ENCODE measurements at regions not wholly inside any gene's neighbourhood (a gene's known extent, or its start where the extent isn't known, plus 50 kb on each side); places are given as distances from the start of the nearest gene placed in this dataset.

GRCh38 chr2:3098231-3098630 lies 279.4 kb downstream of the EIPR1 start:
- Histone ChIP-seq H3K4me1 (ENCODE audit: low read length) (no peaks in the 10 kb centered on the region), H3K9ac (ENCODE audit: low read length) (no peak overlapping the region), H3K4me2 (ENCODE audit: low read length) (no peak overlapping the region), H3K27ac (ENCODE audit: low read length) (no peak overlapping the region), H3K9me3 (ENCODE audit: insufficient read depth, low read length) (no peaks in the 10 kb centered on the region), H3K79me2 (ENCODE audit: low read length) (no peaks in the 10 kb centered on the region), H4K20me1 (ENCODE audit: insufficient read depth, low read length) (no peaks in the 10 kb centered on the region), H3K27me3 (ENCODE audit: low read depth, low read length) (peaks cover 12% of the 10 kb centered on the region; the same call in 1 of the 2 replicates), H3K4me3 (ENCODE audit: low read length) (no peak overlapping the region), H2AFZ (ENCODE audit: low read depth, low read length) (no peak overlapping the region), H3K36me3 (replicated peaks; ENCODE audit: low read depth, low read length) (no peaks in the 10 kb centered on the region)
- TF ChIP-seq CTCF (IDR thresholded peaks at IDR 0.05; ENCODE audit: low read depth, low read length) (no peak), EZH2phosphoT487 (IDR thresholded peaks at IDR 0.05; ENCODE audit: low read depth) (no peak)

- H3K27me3 ChIP-seq (ENCODE audit: low read depth, low read length), result peaks cover 12% of the 10 kb centered on the region; the same call in 1 of the 2 replicates
Observed at GRCh38 chr2:3097804-3098203, 279.8 kb downstream of the EIPR1 start.

GRCh38 chr2:3094999-3095958 lies 282.3 kb downstream of the EIPR1 start:
- Histone ChIP-seq H3K9me3 (ENCODE audit: insufficient read depth, low read length) (no peaks in the 10 kb centered on the region), H3K79me2 (ENCODE audit: low read length) (no peaks in the 10 kb centered on the region), H3K4me1 (ENCODE audit: low read length) (no peaks in the 10 kb centered on the region), H3K36me3 (replicated peaks; ENCODE audit: low read depth, low read length) (no peaks in the 10 kb centered on the region), H3K4me2 (ENCODE audit: low read length) (no peak overlapping the region), H3K9ac (ENCODE audit: low read length) (no peak overlapping the region), H3K4me3 (ENCODE audit: low read length) (no peak overlapping the region), H3K27ac (ENCODE audit: low read length) (no peak overlapping the region), H3K27me3 (ENCODE audit: low read depth, low read length) (peaks cover 17% of the 10 kb centered on the region; the same call in 1 of the 2 replicates), H2AFZ (ENCODE audit: low read depth, low read length) (no peak overlapping the region), H4K20me1 (ENCODE audit: insufficient read depth, low read length) (no peaks in the 10 kb centered on the region)
- TF ChIP-seq EZH2phosphoT487 (IDR thresholded peaks at IDR 0.05; ENCODE audit: low read depth) (no peak), CTCF (IDR thresholded peaks at IDR 0.05; ENCODE audit: low read depth, low read length) (no peak)

More at GRCh38 chr2:3097804-3098203, 279.8 kb downstream of the EIPR1 start:
- H2AFZ ChIP-seq (ENCODE audit: low read depth, low read length), result no peak overlapping the region
- H3K9me3 ChIP-seq (ENCODE audit: insufficient read depth, low read length), result no peaks in the 10 kb centered on the region
- TF ChIP-seq CTCF (IDR thresholded peaks at IDR 0.05; ENCODE audit: low read depth, low read length), result no peak
- no peak for TF ChIP-seq EZH2phosphoT487 (IDR thresholded peaks at IDR 0.05; ENCODE audit: low read depth)
- H3K4me3 ChIP-seq (ENCODE audit: low read length), result no peak overlapping the region
- no peak overlapping the region for H3K27ac ChIP-seq (ENCODE audit: low read length)
- H3K4me1 ChIP-seq (ENCODE audit: low read length), result no peaks in the 10 kb centered on the region
- H3K9ac ChIP-seq (ENCODE audit: low read length), result no peak overlapping the region
- no peaks in the 10 kb centered on the region for H3K36me3 ChIP-seq (replicated peaks; ENCODE audit: low read depth, low read length)
- no peaks in the 10 kb centered on the region for H3K79me2 ChIP-seq (ENCODE audit: low read length)
- H4K20me1 ChIP-seq (ENCODE audit: insufficient read depth, low read length), result no peaks in the 10 kb centered on the region
- no peak overlapping the region for H3K4me2 ChIP-seq (ENCODE audit: low read length)

- Histone ChIP-seq H4K20me1 (ENCODE audit: insufficient read depth, low read length) (no peaks in the 10 kb centered on the region), H3K9ac (ENCODE audit: low read length) (no peak overlapping the region), H3K27ac (ENCODE audit: low read length) (no peak overlapping the region), H3K27me3 (ENCODE audit: low read depth, low read length) (peaks cover 17% of the 10 kb centered on the region; the same call in 1 of the 2 replicates), H2AFZ (ENCODE audit: low read depth, low read length) (no peak overlapping the region), H3K9me3 (ENCODE audit: insufficient read depth, low read length) (no peaks in the 10 kb centered on the region), H3K4me1 (ENCODE audit: low read length) (no peaks in the 10 kb centered on the region), H3K36me3 (replicated peaks; ENCODE audit: low read depth, low read length) (no peaks in the 10 kb centered on the region), H3K79me2 (ENCODE audit: low read length) (no peaks in the 10 kb centered on the region), H3K4me2 (ENCODE audit: low read length) (no peak overlapping the region), H3K4me3 (ENCODE audit: low read length) (no peak overlapping the region)
- TF ChIP-seq EZH2phosphoT487 (IDR thresholded peaks at IDR 0.05; ENCODE audit: low read depth) (no peak), CTCF (IDR thresholded peaks at IDR 0.05; ENCODE audit: low read depth, low read length) (no peak)
Observed at GRCh38 chr2:3094318-3094717, 283.3 kb downstream of the EIPR1 start.
